Heart right ventricle (tissue), 16 donors: ENCODE measurements at regions not wholly inside any gene's neighbourhood (a gene's known extent, or its start where the extent isn't known, plus 50 kb on each side); places are given as distances from the start of the nearest gene placed in this dataset.

Source experiments
- ATAC-seq, 8 donors: fragments of 200-7000 bp; cut with Tn5 transposase; one replicate each; pipeline ENCODE4 v1.9.1; 2020; ENCODE audit warnings: mild to moderate bottlenecking in 8 of 8, moderate library complexity in 8 of 8, moderate number of reproducible peaks in 1 of 8
- DNase-seq, 2 donors: peaks; one replicate each; pipeline ENCODE4 v3.0.0-alpha.2; 2020
- H3K27ac ChIP-seq, 10 donors: fragments of 200-600 bp; sonication (generic) in 2 of 10; one replicate each; pipeline versions ENCODE4 v1.5.0 to v1.8.0; 2020 to 2022; ENCODE audit warnings: mild to moderate bottlenecking in 3 of 10
- H3K27me3 ChIP-seq, 7 donors: fragments of 200-600 bp; one replicate each; pipeline ENCODE4 v1.8.0; 2021 to 2022; ENCODE audit warnings: mild to moderate bottlenecking in 2 of 7
- H3K36me3 ChIP-seq, 9 donors: fragments of 200-600 bp; sonication (generic) in 1 of 9; one replicate each; pipeline versions ENCODE4 v1.5.0 to v1.8.0; 2020 to 2022; ENCODE audit warnings: mild to moderate bottlenecking in 2 of 9
- H3K4me1 ChIP-seq, 9 donors: fragments of 200-600 bp; sonication (generic) in 1 of 9; one replicate each; pipeline versions ENCODE4 v1.5.0 to v1.8.0; 2020 to 2022; ENCODE audit warnings: mild to moderate bottlenecking in 4 of 9
- H3K4me3 ChIP-seq, 10 donors: fragments of 200-600 bp; sonication (generic) in 2 of 10; one replicate each; pipeline versions ENCODE4 v1.5.0 to v1.8.0; 2020 to 2022; ENCODE audit warnings: mild to moderate bottlenecking in 7 of 10, moderate library complexity in 2 of 10
- H3K9me3 ChIP-seq, 11 donors: fragments of 200-600 bp in 10 of 11; sonication (generic) in 2 of 11; one replicate each; pipeline versions ENCODE4 v1.5.0 to v1.8.0; 2013 to 2022; ENCODE audit warnings: mild to moderate bottlenecking in 2 of 11, control low read depth in 1 of 11, moderate library complexity in 1 of 11
- CTCF ChIP-seq, 9 donors: fragments of 200-600 bp; sonication (generic) in 2 of 9; IDR thresholded peaks; one replicate each; pipeline versions ENCODE4 v1.5.0 to v1.8.0; 2021 to 2022; ENCODE audit warnings: antibody characterized with exemption in 9 of 9, mild to moderate bottlenecking in 5 of 9, moderate library complexity in 1 of 9
- WGBS, 2 donors: extraction: QIAGEN DNeasy Blood & Tissue Kit; methylation state at CpG; one replicate each; pipeline ENCODE4 v1.1.7; 2013; ENCODE audit warnings: inconsistent platforms in 1 of 2; 5-methylcytosine and 5-hydroxymethylcytosine counted together
- intact Hi-C, 10 donors: fragments of 100-400 bp; cut with DNase I; formaldehyde crosslinking; loops; one replicate each; pipeline versions ENCODE4 v1.11.1 to v1.14.2; 2022
- donor health status: Arrhythmogenic right ventricular cardiomyopathy.
- donor health status: ischemic (EF 13 %, LVEDD 7.1; RV severe dilation, severe dysfunction).
- donor health status: healthy with polysubstance abuse.
- donor health status: DM: no; HTN: yes; CAD: no.
- donor health status: DM: no; HTN: no; CAD: no.
- donor health status: ischemic (EF 25% LVEDD 6.9; RV normal size, moderate dysfunction).
- donor health status: ischemic (EF 25% LVEDD 5.7; RV mildly dilated, moderate dysfunction).
- donor health status: healthy.
- donor health status: DM: yes; HTN: yes; CAD: no.
- donor health status: Ischemic cardiomyopathy.
- donor health status: ischemic (EF 35%, LVEDD 5.7; RV mildly dilated, moderate dysfunction).
- donor health status: nonischemic (EF 11% LVEDD 7.7; RV severe dilation, severe dysfunction).
- donor health status: DM: yes; HTN: yes; CAD: no.
- donor health status: PGD.
- donor health status: ischemic (EF 29% LVEDD 5.4; RV normal size, mild dysfunction).
- donor health status: nonischemic (EF 23%, LVEDD 6.1; RV moderate dilation, normal function).

DNA sequence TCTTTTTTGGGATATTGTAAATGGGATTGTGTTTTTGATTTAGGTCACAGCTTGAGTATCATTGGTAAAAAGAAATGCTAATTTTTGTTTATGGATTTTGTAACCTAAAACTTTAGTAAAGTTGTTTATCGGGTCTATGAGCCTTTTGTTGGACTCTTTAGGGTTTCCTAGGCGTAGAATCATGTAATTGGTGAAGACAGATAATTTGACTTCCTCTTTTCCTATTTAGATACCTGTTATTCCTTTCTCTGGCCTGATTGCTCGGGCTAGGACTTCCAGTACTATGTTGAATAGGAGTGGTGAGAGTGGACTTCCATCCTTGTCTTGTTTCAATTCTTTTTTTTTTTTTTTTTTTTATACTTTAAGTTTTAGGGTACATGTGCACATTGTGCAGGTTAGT is 149.0 kb downstream of the QPCT start:
- TF ChIP-seq CTCF (IDR thresholded peaks at IDR 0.05) = no peak

DNA sequence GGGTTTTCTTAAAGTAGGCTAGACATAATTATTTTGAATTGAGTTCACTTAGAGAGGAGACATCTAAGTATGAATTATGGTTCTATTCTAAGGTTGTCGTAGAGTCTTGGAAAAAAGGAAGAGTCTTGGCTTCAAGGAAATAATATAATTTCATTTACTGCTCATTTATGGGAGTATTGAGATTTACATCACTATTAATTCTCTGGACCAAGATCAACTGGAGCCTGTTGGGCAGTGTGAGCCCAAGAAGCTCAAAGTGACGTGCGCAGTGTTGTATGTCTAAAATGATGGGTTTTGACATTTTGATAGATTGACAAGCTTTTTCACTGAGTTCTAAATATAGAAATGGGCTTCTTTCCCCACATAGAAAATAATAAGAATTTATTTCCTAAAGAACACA is 154.7 kb downstream of the QPCT start:
- Histone ChIP-seq H3K9me3 (peaks cover 0 to 15% (median 0%) of the 10 kb centered on the region in 11 donors), H3K36me3 (no peaks in the 10 kb centered on the region), H3K4me3 (no peak overlapping the region), H3K27me3 (no peaks in the 10 kb centered on the region), H3K4me1 (peaks cover 0 to 21% (median 0%) of the 10 kb centered on the region in 9 donors), H3K27ac (no peak overlapping the region)
- ATAC-seq (no peak), DNase-seq (no peak)
- intact Hi-C loops = no loop called here
- 97 to 100% methylated on average over 3 of the region's 3 CpGs for WGBS, 2 donors
- no peak for TF ChIP-seq CTCF (IDR thresholded peaks at IDR 0.05)

More for the DNA sequence above, 149.0 kb downstream of the QPCT start:
- ATAC-seq = no peak
- H3K27me3 ChIP-seq = no peaks in the 10 kb centered on the region
- H3K4me1 ChIP-seq = peaks cover 0 to 10% (median 0%) of the 10 kb centered on the region in 9 donors
- no peaks in the 10 kb centered on the region for H3K36me3 ChIP-seq
- H3K27ac ChIP-seq = no peak overlapping the region
- intact Hi-C loops = no loop called here
- WGBS, 2 donors = 93 to 97% methylated on average over 3 of the region's 3 CpGs
- peaks cover 0 to 35% (median 0%) of the 10 kb centered on the region in 11 donors for H3K9me3 ChIP-seq
- DNase-seq = no peak
- no peak overlapping the region for H3K4me3 ChIP-seq

DNA sequence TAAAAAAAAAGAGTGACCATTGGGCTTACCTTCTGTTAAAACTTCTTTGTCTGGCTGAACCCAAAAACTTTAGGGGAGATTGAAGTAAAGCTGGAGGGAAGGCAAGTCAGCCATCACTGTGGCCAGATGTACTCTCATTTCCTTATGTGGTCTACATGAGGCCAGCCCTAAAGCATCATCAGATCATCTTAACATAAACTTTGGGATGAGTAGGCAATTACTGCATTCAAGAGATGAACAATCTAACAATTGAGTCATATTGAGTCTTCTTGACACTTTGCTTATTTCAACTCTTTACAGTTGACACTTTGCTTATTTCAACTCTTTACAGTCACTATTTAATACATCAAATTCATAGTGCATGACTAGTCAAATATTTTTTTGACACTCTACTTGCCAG is 155.6 kb downstream of the QPCT start:
- Histone ChIP-seq H3K36me3 (no peaks in the 10 kb centered on the region), H3K4me3 (no peak overlapping the region), H3K27ac (no peak overlapping the region), H3K9me3 (peaks cover 0 to 13% (median 0%) of the 10 kb centered on the region in 11 donors), H3K4me1 (peaks cover 0 to 26% (median 0%) of the 10 kb centered on the region in 9 donors), H3K27me3 (no peaks in the 10 kb centered on the region)
- DNase-seq (no peak), ATAC-seq (no peak)
- intact Hi-C loops = no loop called here
- TF ChIP-seq CTCF (IDR thresholded peaks at IDR 0.05) = no peak

DNA sequence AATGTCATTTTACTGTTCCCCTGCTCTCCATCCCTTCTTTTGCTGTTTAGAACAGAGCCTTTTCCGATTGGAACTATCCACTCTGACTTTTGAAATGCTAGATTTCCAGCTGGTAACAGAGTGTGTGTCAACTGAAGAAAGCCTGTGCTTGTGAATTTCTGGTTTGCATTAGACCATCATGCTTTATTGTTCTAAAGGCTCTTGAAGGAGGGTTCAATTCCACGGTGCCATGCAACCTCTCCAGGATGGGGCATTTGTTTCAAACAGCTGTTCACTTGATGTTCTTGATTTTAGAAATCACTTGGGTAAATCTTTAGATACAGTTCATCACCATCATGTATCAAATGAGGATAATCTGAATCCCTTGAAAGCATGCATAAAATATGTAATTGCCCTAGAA is 156.7 kb downstream of the QPCT start:
- 63 to 72% methylated on average over 2 of the region's 2 CpGs for WGBS, 2 donors
- peaks cover 0 to 32% (median 6%) of the 10 kb centered on the region in 9 donors for H3K4me1 ChIP-seq
- no peak overlapping the region for H3K4me3 ChIP-seq
- ATAC-seq (no peak), DNase-seq (no peak)
- H3K9me3 ChIP-seq = peaks cover 0 to 3% (median 0%) of the 10 kb centered on the region in 11 donors
- H3K27me3 ChIP-seq = no peaks in the 10 kb centered on the region
- no peaks in the 10 kb centered on the region for H3K36me3 ChIP-seq
- no peak for TF ChIP-seq CTCF (IDR thresholded peaks at IDR 0.05)
- no peak overlapping the region for H3K27ac ChIP-seq
- intact Hi-C loops = no loop called here
